ENCODE measurements at regions not wholly inside any gene's neighbourhood (a gene's known extent, or its start where the extent isn't known, plus 50 kb on each side); places are given as distances from the start of the nearest gene placed in this dataset.

DNA sequence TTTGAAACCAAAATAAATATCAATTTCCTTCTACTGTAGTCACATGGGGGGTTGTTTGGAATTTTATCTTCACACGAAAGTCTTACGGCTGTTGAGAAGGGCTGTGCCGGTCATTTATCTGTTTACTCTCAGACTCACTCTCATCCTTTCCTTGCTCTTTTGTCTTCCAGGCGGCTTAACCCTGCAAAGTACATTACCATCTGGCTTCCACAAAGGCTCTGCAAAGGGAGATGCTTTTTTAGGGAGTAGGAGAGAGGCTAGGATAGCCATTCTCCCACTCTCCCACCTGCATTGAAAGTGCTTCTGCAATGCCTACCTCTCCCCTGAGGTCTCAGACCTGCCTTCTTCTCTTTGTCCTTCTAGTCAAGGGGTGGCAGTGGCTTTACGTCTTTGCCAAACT is 247.6 kb downstream of the MEIS1 start:
- no peak for ATAC-seq
- intact Hi-C loops (cut with DNase I): no loop called here
- no peak overlapping the region for H3K4me3 ChIP-seq
- H3K4me1 ChIP-seq: no peaks in the 10 kb centered on the region
- TF ChIP-seq, protein P1, sequence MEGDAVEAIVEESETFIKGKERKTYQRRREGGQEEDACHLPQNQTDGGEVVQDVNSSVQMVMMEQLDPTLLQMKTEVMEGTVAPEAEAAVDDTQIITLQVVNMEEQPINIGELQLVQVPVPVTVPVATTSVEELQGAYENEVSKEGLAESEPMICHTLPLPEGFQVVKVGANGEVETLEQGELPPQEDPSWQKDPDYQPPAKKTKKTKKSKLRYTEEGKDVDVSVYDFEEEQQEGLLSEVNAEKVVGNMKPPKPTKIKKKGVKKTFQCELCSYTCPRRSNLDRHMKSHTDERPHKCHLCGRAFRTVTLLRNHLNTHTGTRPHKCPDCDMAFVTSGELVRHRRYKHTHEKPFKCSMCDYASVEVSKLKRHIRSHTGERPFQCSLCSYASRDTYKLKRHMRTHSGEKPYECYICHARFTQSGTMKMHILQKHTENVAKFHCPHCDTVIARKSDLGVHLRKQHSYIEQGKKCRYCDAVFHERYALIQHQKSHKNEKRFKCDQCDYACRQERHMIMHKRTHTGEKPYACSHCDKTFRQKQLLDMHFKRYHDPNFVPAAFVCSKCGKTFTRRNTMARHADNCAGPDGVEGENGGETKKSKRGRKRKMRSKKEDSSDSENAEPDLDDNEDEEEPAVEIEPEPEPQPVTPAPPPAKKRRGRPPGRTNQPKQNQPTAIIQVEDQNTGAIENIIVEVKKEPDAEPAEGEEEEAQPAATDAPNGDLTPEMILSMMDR (IDR thresholded peaks at IDR 0.05): no peak
- H3K27ac ChIP-seq: no peak overlapping the region
- WGBS, 3 donors: 47 to 73% (median 66%) methylated on average over 5 of the region's 5 CpGs
- no peaks in the 10 kb centered on the region for H3K36me3 ChIP-seq (ENCODE audit: insufficient read depth in 1 of 2, low read depth in 1 of 2)
- no peaks in the 10 kb centered on the region for H3K27me3 ChIP-seq (ENCODE audit: insufficient read depth in 3 of 3, low read length in 2 of 3)
- H3K9me3 ChIP-seq: no peaks in the 10 kb centered on the region
- no peak for DNase-seq

DNA sequence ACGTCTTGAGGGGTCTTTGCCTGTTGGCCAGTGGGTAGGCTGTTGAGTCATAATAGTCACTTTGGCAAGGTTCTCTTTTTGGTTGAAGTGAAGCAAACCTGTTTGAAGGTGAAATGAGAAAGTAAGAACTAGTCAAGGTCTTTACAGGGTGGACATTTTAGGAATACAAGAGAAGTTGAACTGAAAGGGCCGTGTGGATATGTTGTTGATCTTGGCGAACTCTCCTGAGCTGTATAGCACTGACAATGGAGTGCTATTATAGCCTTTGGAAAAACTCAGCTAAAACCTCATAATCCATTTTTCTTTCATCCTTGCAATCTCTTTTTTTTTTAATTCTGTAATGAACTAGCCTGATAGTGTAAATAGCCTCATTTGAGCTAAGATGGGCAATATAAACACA is 248.1 kb downstream of the MEIS1 start:
- DNase-seq (no peak), ATAC-seq (no peak)
- Histone ChIP-seq H3K4me1 (no peaks in the 10 kb centered on the region), H3K36me3 (ENCODE audit: insufficient read depth in 1 of 2, low read depth in 1 of 2) (no peaks in the 10 kb centered on the region), H3K9me3 (no peaks in the 10 kb centered on the region), H3K27ac (no peak overlapping the region), H3K27me3 (ENCODE audit: insufficient read depth in 3 of 3, low read length in 2 of 3) (peaks cover 0 to 1% (median 0%) of the 10 kb centered on the region in 3 donors), H3K4me3 (no peak overlapping the region)
- TF ChIP-seq, protein P1 (IDR thresholded peaks at IDR 0.05): no peak
- intact Hi-C loops (cut with DNase I): no loop called here
- 83 to 88% (median 84%) methylated on average over 3 of the region's 3 CpGs for WGBS, 3 donors

DNA sequence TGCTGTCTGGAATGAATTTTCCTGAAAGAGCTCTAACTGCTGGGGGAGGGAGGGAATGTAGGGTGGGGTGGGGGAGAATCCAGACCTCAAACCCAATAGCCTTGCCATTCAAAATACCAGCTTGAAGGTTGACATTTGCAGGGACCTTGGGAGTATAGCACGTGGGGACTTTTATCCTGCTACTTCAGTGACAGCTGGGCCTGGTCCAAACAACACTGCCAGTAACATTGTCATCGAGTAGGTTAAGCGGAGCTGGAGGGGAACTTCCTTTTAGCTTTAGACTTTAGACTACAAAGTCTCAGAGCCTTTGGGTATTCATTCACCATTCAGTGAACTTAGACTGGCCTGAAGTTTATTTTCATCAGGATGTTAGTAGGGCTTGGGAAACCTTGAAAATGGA is 248.7 kb downstream of the MEIS1 start:
- TF ChIP-seq, protein P1 (IDR thresholded peaks at IDR 0.05): no peak
- peaks cover 0 to 2% (median 0%) of the 10 kb centered on the region in 3 donors for H3K27me3 ChIP-seq (ENCODE audit: insufficient read depth in 3 of 3, low read length in 2 of 3)
- no peak overlapping the region for H3K27ac ChIP-seq
- H3K4me1 ChIP-seq: no peaks in the 10 kb centered on the region
- DNase-seq (no peak), ATAC-seq (no peak)
- WGBS, 3 donors: 18 to 40% (median 19%) methylated on average over 3 of the region's 3 CpGs
- H3K4me3 ChIP-seq: no peak overlapping the region
- no peaks in the 10 kb centered on the region for H3K36me3 ChIP-seq (ENCODE audit: insufficient read depth in 1 of 2, low read depth in 1 of 2)
- no peaks in the 10 kb centered on the region for H3K9me3 ChIP-seq
- intact Hi-C loops (cut with DNase I): no loop called here

DNA sequence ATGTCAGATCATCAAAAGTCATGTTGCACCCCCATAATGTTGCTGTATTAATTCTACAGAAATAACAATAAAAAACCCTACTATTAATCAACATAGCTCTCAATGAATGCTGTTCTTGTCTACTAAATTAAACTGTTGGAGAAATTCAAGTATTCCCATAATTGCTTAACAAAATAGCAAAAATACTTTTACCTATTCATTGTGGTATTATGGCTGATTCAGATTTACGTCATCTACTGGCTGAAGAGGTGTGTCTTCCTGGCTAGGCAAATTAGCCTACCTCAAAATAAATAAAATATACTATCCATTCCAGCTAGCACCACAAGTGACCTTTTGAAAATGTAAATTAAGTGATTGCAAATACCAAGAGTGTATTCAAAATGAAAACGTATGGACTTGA is 249.4 kb downstream of the MEIS1 start:
- DNase-seq: no peak
- no peak for ATAC-seq
- Histone ChIP-seq H3K4me1 (no peaks in the 10 kb centered on the region), H3K27ac (no peak overlapping the region), H3K4me3 (no peak overlapping the region), H3K36me3 (ENCODE audit: insufficient read depth in 1 of 2, low read depth in 1 of 2) (no peaks in the 10 kb centered on the region), H3K9me3 (no peaks in the 10 kb centered on the region), H3K27me3 (ENCODE audit: insufficient read depth in 3 of 3, low read length in 2 of 3) (peaks cover 0 to 2% (median 0%) of the 10 kb centered on the region in 3 donors)
- intact Hi-C loops (cut with DNase I): no loop called here
- 82 to 85% (median 84%) methylated on average over 2 of the region's 2 CpGs for WGBS, 3 donors
- TF ChIP-seq, protein P1 (IDR thresholded peaks at IDR 0.05): no peak

DNA sequence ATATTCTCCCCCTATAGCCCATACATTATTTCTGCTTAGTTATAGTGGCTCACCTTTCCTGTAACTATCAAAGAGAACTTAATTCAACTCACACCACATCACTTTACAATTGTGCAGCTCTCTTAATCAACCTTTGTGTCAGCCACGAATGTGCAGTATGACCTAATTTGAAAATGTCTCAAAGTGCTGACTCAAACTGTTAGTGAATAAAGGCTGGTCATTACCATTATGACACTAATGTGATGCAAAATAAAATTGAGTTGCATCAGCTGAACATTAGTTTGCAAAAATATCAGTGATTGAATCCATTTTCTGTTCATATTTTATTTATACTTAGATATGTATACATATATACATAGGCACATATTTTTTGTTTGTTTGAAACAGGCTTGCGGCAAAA is 251.8 kb downstream of the MEIS1 start:
- intact Hi-C loops (cut with DNase I): no loop called here
- DNase-seq (no peak), ATAC-seq (no peak)
- Histone ChIP-seq H3K27me3 (ENCODE audit: insufficient read depth in 3 of 3, low read length in 2 of 3) (peaks cover 0 to 7% (median 0%) of the 10 kb centered on the region in 3 donors), H3K27ac (no peak overlapping the region), H3K36me3 (ENCODE audit: insufficient read depth in 1 of 2, low read depth in 1 of 2) (no peaks in the 10 kb centered on the region), H3K4me3 (no peak overlapping the region), H3K4me1 (no peaks in the 10 kb centered on the region), H3K9me3 (no peaks in the 10 kb centered on the region)
- 63 to 64% (median 64%) methylated on average over 2 of the region's 2 CpGs for WGBS, 3 donors
- TF ChIP-seq, protein P1 (IDR thresholded peaks at IDR 0.05): no peak

All from psoas muscle (tissue), 7 donors.